GM23338 (cell line): ENCODE measurements at regions not wholly inside any gene's neighbourhood (a gene's known extent, or its start where the extent isn't known, plus 50 kb on each side); places are given as distances from the start of the nearest gene placed in this dataset.

ENCODE experiments used
- ATAC-seq: fragments of 200-7000 bp; cut with Tn5 transposase; 3 replicates; pipeline ENCODE4 v1.9.1; 2020
- DNase-seq: peaks from one replicate; pipeline ENCODE4 v3.0.0-alpha.2; 2015; ENCODE audit warnings: low spot score
- H2AFZ ChIP-seq: fragments of 200-600 bp; sonication (generic); 2 replicates; pipeline ENCODE4 v1.8.0; 2016; ENCODE audit warnings: antibody characterized with exemption, mild to moderate bottlenecking, moderate library complexity
- H3F3A ChIP-seq: fragments of 200-600 bp; sonication (generic); replicated peaks from 2 replicates; pipeline ENCODE4 v1.8.0; 2017; ENCODE audit warnings: antibody characterized with exemption, mixed run types, low read depth
- H3K27ac ChIP-seq: fragments of 200-600 bp; sonication (generic); 2 replicates; pipeline ENCODE4 v1.6.1; 2016; ENCODE audit warnings: low read depth
- H3K27me3 ChIP-seq: fragments of 200-600 bp; sonication (generic); 2 replicates; pipeline ENCODE4 v1.8.0; 2016; ENCODE audit warnings: mild to moderate bottlenecking, mixed run types, moderate library complexity; ENCODE audit not compliant: insufficient read depth
- H3K36me3 ChIP-seq: fragments of 200-600 bp; sonication (generic); 2 replicates; pipeline ENCODE4 v1.8.0; 2016; ENCODE audit warnings: mild to moderate bottlenecking; ENCODE audit not compliant: insufficient read depth
- H3K4me1 ChIP-seq: fragments of 200-600 bp; sonication (generic); 2 replicates; pipeline ENCODE4 v1.8.0; 2016; ENCODE audit warnings: mild to moderate bottlenecking, moderate library complexity; ENCODE audit not compliant: insufficient read depth
- H3K4me2 ChIP-seq: fragments of 200-600 bp; sonication (generic); 2 replicates; pipeline ENCODE4 v1.7.1; 2017; ENCODE audit warnings: mixed run types
- H3K4me3 ChIP-seq: fragments of 200-600 bp; sonication (generic); 2 replicates; pipeline ENCODE4 v1.6.1; 2016; ENCODE audit warnings: mixed run types
- H3K79me2 ChIP-seq: fragments of 200-600 bp; sonication (generic); replicated peaks from 2 replicates; pipeline ENCODE4 v1.8.0; 2017; ENCODE audit warnings: mild to moderate bottlenecking; ENCODE audit not compliant: insufficient read depth
- H3K9me2 ChIP-seq: fragments of 200-600 bp; sonication (generic); 2 replicates; pipeline ENCODE4 v1.8.0; 2017; ENCODE audit not compliant: insufficient read depth
- H4K20me1 ChIP-seq: fragments of 200-600 bp; sonication (generic); replicated peaks from 2 replicates; pipeline ENCODE4 v1.8.0; 2017; ENCODE audit warnings: mild to moderate bottlenecking; ENCODE audit not compliant: insufficient read depth
- H3K27ac Mint-ChIP-seq: 2 replicates; pipeline ENCODE4 v1.8.0; 2020; ENCODE audit warnings: inconsistent platforms, mild to moderate bottlenecking, moderate library complexity, mixed read lengths
- H3K27me3 Mint-ChIP-seq: 3 replicates; pipeline ENCODE4 v1.8.0; 2022; ENCODE audit warnings: low read depth, mild to moderate bottlenecking, moderate library complexity, mixed read lengths, inconsistent platforms; ENCODE audit not compliant: insufficient read depth, poor library complexity
- H3K36me3 Mint-ChIP-seq: 3 replicates; pipeline ENCODE4 v1.8.0; 2021; ENCODE audit warnings: low read depth, mild to moderate bottlenecking, inconsistent platforms, moderate library complexity, mixed read lengths
- H3K4me1 Mint-ChIP-seq: 3 replicates; pipeline ENCODE4 v1.8.0; 2020; ENCODE audit warnings: mild to moderate bottlenecking, inconsistent platforms, mixed read lengths
- H3K4me3 Mint-ChIP-seq: 3 replicates; pipeline ENCODE4 v1.8.0; 2021; ENCODE audit warnings: moderate library complexity, mild to moderate bottlenecking, inconsistent platforms, mixed read lengths
- H3K9me3 Mint-ChIP-seq: 3 replicates; pipeline ENCODE4 v1.8.0; 2020; ENCODE audit warnings: moderate library complexity, mild to moderate bottlenecking, inconsistent platforms, mixed read lengths
- CREB1 ChIP-seq: fragments of 250-450 bp; sonication (Bioruptor Pico); IDR thresholded peaks from 2 replicates; pipeline ENCODE4 v1.5.0; 2020; ENCODE audit warnings: low read depth, mild to moderate bottlenecking, moderate library complexity
- CTCF ChIP-seq, 2 experiments: fragments of 200-600 bp in 1 of 2; sonication (generic) in 1 of 2; conservative IDR thresholded peaks; 2 replicates each; pipeline versions ENCODE4 v1.5.1 to v1.6.1; 2016 to 2017; ENCODE audit warnings: antibody characterized with exemption in 2 of 2, low read depth in 2 of 2, mild to moderate bottlenecking in 2 of 2, moderate library complexity in 1 of 2
- ETS1 ChIP-seq: IDR thresholded peaks from 2 replicates; pipeline ENCODE4 v1.6.1; 2016; ENCODE audit warnings: antibody characterized with exemption
- EZH2 ChIP-seq: fragments of 200-600 bp; sonication (generic); IDR thresholded peaks from one replicate; pipeline ENCODE4 v1.8.0; 2017; ENCODE audit warnings: antibody characterized with exemption, mild to moderate bottlenecking, low read depth; ENCODE audit not compliant: unreplicated experiment
- EZH2phosphoT487 ChIP-seq: fragments of 200-600 bp; sonication (generic); IDR thresholded peaks from one replicate; pipeline ENCODE4 v1.8.1; 2018; ENCODE audit warnings: antibody characterized with exemption; ENCODE audit not compliant: unreplicated experiment
- JUNB ChIP-seq: IDR thresholded peaks from one replicate; pipeline ENCODE4 v1.6.1; 2016; ENCODE audit warnings: antibody characterized with exemption; ENCODE audit not compliant: unreplicated experiment
- REST ChIP-seq: IDR thresholded peaks from one replicate; pipeline ENCODE4 v1.6.1; 2018; ENCODE audit warnings: antibody characterized with exemption; ENCODE audit not compliant: unreplicated experiment
- STAT1 ChIP-seq: IDR thresholded peaks from one replicate; pipeline ENCODE4 v1.6.1; 2016; ENCODE audit warnings: antibody characterized with exemption; ENCODE audit not compliant: unreplicated experiment
- ZNF331 ChIP-seq: fragments of 250-450 bp; sonication (Bioruptor Pico); IDR thresholded peaks from 2 replicates; pipeline ENCODE4 v1.5.0; 2020; ENCODE audit warnings: low read depth, mild to moderate bottlenecking, moderate library complexity
- ZNF462 ChIP-seq: fragments of 250-450 bp; sonication (Bioruptor Pico); IDR thresholded peaks from 2 replicates; pipeline ENCODE4 v1.5.0; 2020; ENCODE audit warnings: mild to moderate bottlenecking, moderate library complexity

GRCh38 chr5:39721394-39721793, 296.6 kb upstream of the DAB2 start:
- no peaks in the 10 kb centered on the region for H3K27me3 ChIP-seq
- H3K36me3 ChIP-seq, result no peaks in the 10 kb centered on the region
- H4K20me1 ChIP-seq, result no peaks in the 10 kb centered on the region
- no peaks in the 10 kb centered on the region for H3F3A ChIP-seq
- H3K27ac Mint-ChIP-seq, result no peak overlapping the region
- H3K27me3 Mint-ChIP-seq, result no peaks in the 10 kb centered on the region
- no peak overlapping the region for H3K27ac ChIP-seq
- H3K9me3 Mint-ChIP-seq, result no peaks in the 10 kb centered on the region
- H3K4me1 Mint-ChIP-seq, result peaks cover 4% of the 10 kb centered on the region
- ATAC-seq, result no peak
- H3K4me3 ChIP-seq, result no peak overlapping the region
- H3K4me2 ChIP-seq, result no peak overlapping the region
- TF ChIP-seq CREB1 (CRISPR knock-in tag) (no peak), EZH2phosphoT487 (no peak), JUNB (no peak), ZNF462 (no peak), ZNF331 (CRISPR knock-in tag) (no peak), ETS1 (no peak), CTCF (conservative IDR thresholded peaks at IDR 0.05; ENCODE audit: low read depth in 2 of 2) (no peak), REST (no peak), EZH2 (no peak), STAT1 (no peak)
- DNase-seq, result no peak
- H3K9me2 ChIP-seq, result 0 out of 2 replicates have a peak, but pooled peaks cover 5% of the 10 kb centered on the region
- H2AFZ ChIP-seq, result no peak overlapping the region
- H3K4me1 ChIP-seq, result no peaks in the 10 kb centered on the region
- H3K4me3 Mint-ChIP-seq, result no peak overlapping the region
- H3K79me2 ChIP-seq, result no peaks in the 10 kb centered on the region
- H3K36me3 Mint-ChIP-seq, result no peaks in the 10 kb centered on the region
